ENCODE measurements at regions not wholly inside any gene's neighbourhood (a gene's known extent, or its start where the extent isn't known, plus 50 kb on each side); places are given as distances from the start of the nearest gene placed in this dataset.
A peak's percentile ranks its signal among the peaks of the same experiment; 100 is the strongest.

DNA sequence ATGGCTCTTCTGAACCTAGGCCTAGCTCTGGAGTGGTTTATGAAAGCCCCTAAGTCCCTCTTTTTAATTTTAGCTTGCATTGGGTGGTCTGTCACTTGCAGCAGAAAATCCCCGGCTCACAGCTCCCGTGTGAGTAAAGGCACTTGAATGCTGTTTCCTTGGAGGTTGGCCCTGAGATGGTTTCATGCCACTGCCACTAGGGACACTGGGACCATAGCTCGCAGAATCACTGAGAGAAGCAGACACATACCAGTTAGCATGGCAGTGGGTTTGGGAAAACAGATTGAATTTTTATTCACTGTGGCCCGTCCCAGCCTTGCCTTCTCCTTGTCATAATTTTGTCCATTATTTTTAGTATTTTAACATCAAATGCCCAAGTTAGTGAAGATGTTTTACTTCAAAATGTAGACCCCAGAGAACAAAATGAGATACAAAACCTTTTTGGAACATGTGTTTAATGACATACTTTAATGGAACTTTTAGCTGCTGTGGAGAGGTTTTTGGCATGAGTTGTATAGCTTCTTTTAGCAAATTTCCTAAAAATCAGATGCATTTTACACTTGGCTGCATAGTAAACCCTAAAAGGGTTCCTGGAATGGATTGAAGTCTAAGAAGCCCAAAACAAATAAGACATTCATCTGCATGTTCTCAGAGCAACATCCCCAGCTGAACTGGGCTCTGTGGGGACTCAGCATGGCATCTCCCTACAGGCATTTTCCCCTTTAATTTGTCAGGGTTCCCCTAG, 259.7 kb upstream of the PITRM1 start:
- H3K4me1 Mint-ChIP-seq (ENCODE audit: unreplicated experiment) = peaks cover 15% of the 10 kb centered on the region
- H3K27ac Mint-ChIP-seq (ENCODE audit: unreplicated experiment) = no peak overlapping the region
- no peak overlapping the region for H3K4me3 Mint-ChIP-seq (ENCODE audit: unreplicated experiment)
- peaks cover 7% of the 10 kb centered on the region for H3K36me3 Mint-ChIP-seq (ENCODE audit: low read depth, unreplicated experiment)
- TF ChIP-seq, protein P1, sequence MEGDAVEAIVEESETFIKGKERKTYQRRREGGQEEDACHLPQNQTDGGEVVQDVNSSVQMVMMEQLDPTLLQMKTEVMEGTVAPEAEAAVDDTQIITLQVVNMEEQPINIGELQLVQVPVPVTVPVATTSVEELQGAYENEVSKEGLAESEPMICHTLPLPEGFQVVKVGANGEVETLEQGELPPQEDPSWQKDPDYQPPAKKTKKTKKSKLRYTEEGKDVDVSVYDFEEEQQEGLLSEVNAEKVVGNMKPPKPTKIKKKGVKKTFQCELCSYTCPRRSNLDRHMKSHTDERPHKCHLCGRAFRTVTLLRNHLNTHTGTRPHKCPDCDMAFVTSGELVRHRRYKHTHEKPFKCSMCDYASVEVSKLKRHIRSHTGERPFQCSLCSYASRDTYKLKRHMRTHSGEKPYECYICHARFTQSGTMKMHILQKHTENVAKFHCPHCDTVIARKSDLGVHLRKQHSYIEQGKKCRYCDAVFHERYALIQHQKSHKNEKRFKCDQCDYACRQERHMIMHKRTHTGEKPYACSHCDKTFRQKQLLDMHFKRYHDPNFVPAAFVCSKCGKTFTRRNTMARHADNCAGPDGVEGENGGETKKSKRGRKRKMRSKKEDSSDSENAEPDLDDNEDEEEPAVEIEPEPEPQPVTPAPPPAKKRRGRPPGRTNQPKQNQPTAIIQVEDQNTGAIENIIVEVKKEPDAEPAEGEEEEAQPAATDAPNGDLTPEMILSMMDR (IDR thresholded peaks at IDR 0.05; ENCODE audit: unreplicated experiment) = no peak
- no peak for DNase-seq (ENCODE audit: low spot score)
- peaks cover 3% of the 10 kb centered on the region for H3K27me3 Mint-ChIP-seq (ENCODE audit: unreplicated experiment)
- H3K9me3 Mint-ChIP-seq (ENCODE audit: unreplicated experiment) = peaks cover 4% of the 10 kb centered on the region

DNA sequence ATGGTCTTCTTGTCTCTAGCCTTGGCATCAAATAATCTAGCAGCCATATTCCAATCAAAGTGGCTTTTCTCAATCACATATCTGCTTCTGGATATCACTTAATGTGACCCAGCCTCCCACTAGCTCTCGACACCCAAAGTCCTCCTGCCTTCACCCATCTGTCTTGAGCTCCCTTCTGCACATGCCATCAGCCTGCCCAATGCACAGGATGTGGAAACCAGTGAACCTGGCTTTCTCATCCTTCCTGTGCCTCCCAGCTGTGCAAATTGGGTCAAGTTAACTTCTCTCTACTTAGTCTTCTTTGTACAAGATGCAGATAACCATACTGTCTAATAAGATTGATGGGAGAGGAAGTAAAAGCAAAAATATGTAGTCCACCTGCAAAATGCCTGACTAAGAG, 257.9 kb upstream of the PITRM1 start:
- TF ChIP-seq, protein P1 (IDR thresholded peaks at IDR 0.05; ENCODE audit: unreplicated experiment) = no peak
- H3K27me3 Mint-ChIP-seq (ENCODE audit: unreplicated experiment) = peaks cover 3% of the 10 kb centered on the region
- no peak overlapping the region for H3K4me3 Mint-ChIP-seq (ENCODE audit: unreplicated experiment)
- peaks cover 20% of the 10 kb centered on the region for H3K4me1 Mint-ChIP-seq (ENCODE audit: unreplicated experiment)
- peaks cover 4% of the 10 kb centered on the region for H3K9me3 Mint-ChIP-seq (ENCODE audit: unreplicated experiment)
- no peak for DNase-seq (ENCODE audit: low spot score)
- H3K36me3 Mint-ChIP-seq (ENCODE audit: low read depth, unreplicated experiment) = peaks cover 7% of the 10 kb centered on the region
- H3K27ac Mint-ChIP-seq (ENCODE audit: unreplicated experiment) = peak overlapping the region; percentile 90

DNA sequence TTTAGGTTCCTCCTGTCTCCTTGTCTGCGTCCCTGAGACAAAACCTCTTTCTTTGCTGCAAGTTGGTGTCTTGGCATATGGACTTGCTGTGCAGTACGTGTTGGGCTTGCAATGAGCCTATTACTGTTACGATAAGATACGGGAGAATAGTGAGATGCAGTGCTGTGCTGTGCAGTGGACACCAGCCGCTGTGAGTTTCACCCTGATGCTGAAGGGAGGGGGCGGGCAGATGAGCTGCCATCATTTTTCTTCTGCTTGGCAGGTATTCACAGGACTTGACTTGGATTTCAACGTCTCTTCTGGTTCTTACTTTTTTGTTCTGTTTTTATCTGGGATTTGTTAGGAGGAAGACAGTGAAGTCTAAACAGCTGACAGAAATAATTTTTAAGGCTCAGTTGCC, 257.1 kb upstream of the PITRM1 start:
- TF ChIP-seq, protein P1 (IDR thresholded peaks at IDR 0.05; ENCODE audit: unreplicated experiment) = no peak
- H3K36me3 Mint-ChIP-seq (ENCODE audit: low read depth, unreplicated experiment) = peaks cover 7% of the 10 kb centered on the region
- no peak overlapping the region for H3K4me3 Mint-ChIP-seq (ENCODE audit: unreplicated experiment)
- H3K4me1 Mint-ChIP-seq (ENCODE audit: unreplicated experiment) = peaks cover 23% of the 10 kb centered on the region
- peaks cover 3% of the 10 kb centered on the region for H3K27me3 Mint-ChIP-seq (ENCODE audit: unreplicated experiment)
- H3K27ac Mint-ChIP-seq (ENCODE audit: unreplicated experiment) = peak overlapping the region; percentile 85
- H3K9me3 Mint-ChIP-seq (ENCODE audit: unreplicated experiment) = peaks cover 4% of the 10 kb centered on the region
- DNase-seq (ENCODE audit: low spot score) = no peak

DNA sequence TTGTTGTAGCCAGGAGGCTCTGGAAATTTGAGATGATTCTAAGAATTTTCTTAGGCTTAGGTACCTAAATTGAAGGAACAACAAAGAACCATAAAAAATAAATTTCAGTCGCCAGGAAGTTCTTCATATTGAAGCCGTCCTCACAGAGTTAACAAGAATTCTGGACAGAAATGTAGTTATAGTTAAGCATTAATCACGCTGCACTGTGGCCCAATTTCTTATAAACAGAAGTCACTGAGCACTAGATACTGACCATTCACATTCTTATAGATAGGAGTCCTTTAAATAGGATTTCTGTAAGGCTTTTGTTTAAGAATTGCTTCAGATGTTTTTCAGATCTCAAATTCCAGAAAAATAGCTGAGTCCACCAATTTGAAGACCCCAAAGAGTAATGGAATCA, 256.2 kb upstream of the PITRM1 start:
- TF ChIP-seq, protein P1 (IDR thresholded peaks at IDR 0.05; ENCODE audit: unreplicated experiment) = no peak
- Mint-ChIP-seq H3K27ac (ENCODE audit: unreplicated experiment) (no peak overlapping the region), H3K9me3 (ENCODE audit: unreplicated experiment) (peaks cover 4% of the 10 kb centered on the region), H3K4me1 (ENCODE audit: unreplicated experiment) (peaks cover 28% of the 10 kb centered on the region), H3K4me3 (ENCODE audit: unreplicated experiment) (no peak overlapping the region), H3K27me3 (ENCODE audit: unreplicated experiment) (peaks cover 3% of the 10 kb centered on the region), H3K36me3 (ENCODE audit: low read depth, unreplicated experiment) (peaks cover 7% of the 10 kb centered on the region)
- DNase-seq (ENCODE audit: low spot score) = no peak

DNA sequence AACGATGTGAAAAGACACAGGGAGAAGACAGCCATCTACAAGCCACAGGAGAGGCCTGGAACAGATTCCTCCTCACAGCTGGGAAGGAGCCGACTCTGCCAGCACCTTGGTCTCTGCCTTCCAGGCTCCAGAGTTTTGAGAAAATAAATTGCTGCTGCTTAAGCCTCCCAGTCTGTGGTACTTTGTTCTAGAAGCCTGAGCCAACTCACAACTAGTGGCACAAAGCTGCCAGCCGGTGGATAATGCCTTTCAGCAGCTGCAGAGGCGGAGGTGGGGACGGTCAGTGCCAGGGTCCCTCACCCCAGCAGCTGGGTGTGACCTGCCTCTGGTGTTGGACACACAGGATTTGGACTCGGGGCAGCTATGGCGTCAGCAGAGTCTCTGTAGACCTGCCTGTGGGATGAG, 255.4 kb upstream of the PITRM1 start:
- Mint-ChIP-seq H3K27me3 (ENCODE audit: unreplicated experiment) (peaks cover 3% of the 10 kb centered on the region), H3K4me3 (ENCODE audit: unreplicated experiment) (no peak overlapping the region), H3K27ac (ENCODE audit: unreplicated experiment) (no peak overlapping the region), H3K9me3 (ENCODE audit: unreplicated experiment) (peaks cover 4% of the 10 kb centered on the region), H3K36me3 (ENCODE audit: low read depth, unreplicated experiment) (peaks cover 7% of the 10 kb centered on the region), H3K4me1 (ENCODE audit: unreplicated experiment) (peaks cover 36% of the 10 kb centered on the region)
- TF ChIP-seq, protein P1 (IDR thresholded peaks at IDR 0.05; ENCODE audit: unreplicated experiment) = no peak
- DNase-seq (ENCODE audit: low spot score) = no peak

All from endothelial cell (in vitro differentiated cells).